Non-pigmented ciliary epithelial cell (primary cell): ENCODE measurements at regions not wholly inside any gene's neighbourhood (a gene's known extent, or its start where the extent isn't known, plus 50 kb on each side); places are given as distances from the start of the nearest gene placed in this dataset.
"Not testable (repeated sequence)": the region's sequence is repeated elsewhere in the genome, so short reads cannot be mapped to it uniquely, and the experiment has no call there.

Source experiments
- DNase-seq: peaks from one replicate; pipeline ENCODE4 v3.0.0-alpha.2; 2010; ENCODE audit warnings: low read depth

DNA sequence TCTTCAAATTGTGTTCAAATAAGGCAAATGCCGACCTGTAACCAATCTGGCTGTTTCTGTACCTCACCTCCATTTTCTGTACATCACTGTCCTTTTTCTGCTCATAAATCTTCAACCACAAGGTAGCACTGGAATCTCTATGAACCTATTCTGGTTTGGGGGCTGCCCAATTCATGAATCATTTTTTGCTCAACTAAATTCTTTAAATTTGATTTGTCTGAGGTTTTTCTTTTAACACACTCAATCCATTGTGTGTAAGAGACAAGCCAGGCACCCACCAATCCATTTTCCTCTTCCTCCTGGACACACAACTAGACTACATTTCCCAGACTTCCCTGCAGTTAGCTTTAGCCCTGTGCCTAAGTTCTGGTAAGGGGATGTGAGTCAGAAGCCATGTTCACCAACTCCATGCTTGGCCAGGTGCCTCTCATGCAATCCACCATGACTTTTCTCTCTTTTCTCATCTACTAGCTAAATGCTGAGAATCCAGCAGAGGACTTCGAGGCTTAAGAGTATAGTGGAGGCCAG, 193.2 kb upstream of the KLF3 start:
- DNase-seq = no peak

DNA sequence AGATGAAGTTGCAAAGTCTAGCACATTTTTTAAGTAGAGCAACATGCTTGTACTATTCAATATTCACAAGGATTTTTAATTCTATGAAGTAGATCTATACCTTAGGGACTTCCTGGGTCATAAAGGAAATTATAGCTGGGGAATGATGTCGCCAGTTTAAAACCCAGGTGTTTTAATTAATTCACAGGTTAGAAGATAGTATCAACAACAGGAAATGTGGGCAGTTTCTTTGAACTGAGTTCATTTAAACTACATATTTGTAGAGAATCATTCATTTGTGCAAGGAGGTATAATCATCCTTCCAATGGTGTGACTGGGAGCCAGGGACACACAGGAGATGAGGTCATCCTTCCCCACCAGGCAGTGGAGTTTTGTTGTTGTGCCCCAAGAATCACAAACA, 181.3 kb upstream of the KLF3 start:
- no peak for DNase-seq

- DNase-seq = not testable (repeated sequence)
Measured at GRCh38 chr4:38483628-38484027, 180.4 kb upstream of the KLF3 start.

- no peak for DNase-seq
Measured at GRCh38 chr4:38489011-38489861, 174.8 kb upstream of the KLF3 start.

- no peak for DNase-seq
Measured at GRCh38 chr4:38489924-38490639, 173.9 kb upstream of the KLF3 start.

GRCh38 chr4:38490753-38491446, 173.1 kb upstream of the KLF3 start:
- no peak for DNase-seq

- DNase-seq = no peak
Measured at GRCh38 chr4:38491854-38492478, 172.0 kb upstream of the KLF3 start.

GRCh38 chr4:38493066-38493465, 170.9 kb upstream of the KLF3 start:
- no peak for DNase-seq

- DNase-seq = no peak
Measured at GRCh38 chr4:38495446-38495845, 168.6 kb upstream of the KLF3 start.

- DNase-seq = no peak
Measured at GRCh38 chr4:38497121-38497520, 166.9 kb upstream of the KLF3 start.

GRCh38 chr4:38499101-38499500, 164.9 kb upstream of the KLF3 start:
- no peak for DNase-seq

DNA sequence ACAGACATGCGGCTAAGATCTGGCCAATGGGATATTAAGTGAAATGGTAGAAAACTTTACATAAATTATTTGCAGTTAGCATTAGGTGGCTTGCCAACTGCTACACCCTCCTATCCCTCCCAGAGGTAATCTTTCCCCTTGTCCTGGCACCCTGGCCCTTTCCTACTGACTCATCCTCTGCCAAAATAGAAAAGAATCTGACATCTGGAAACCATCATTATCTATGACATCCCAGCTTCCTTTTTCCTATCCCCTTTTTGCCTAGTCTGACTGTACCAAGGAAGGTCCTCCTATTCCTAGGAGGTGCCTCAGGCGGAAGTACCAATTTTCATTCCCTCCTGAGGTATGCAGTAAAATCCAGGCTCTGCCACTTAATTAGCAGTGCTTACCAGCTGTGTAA, 163.6 kb upstream of the KLF3 start:
- no peak for DNase-seq

DNA sequence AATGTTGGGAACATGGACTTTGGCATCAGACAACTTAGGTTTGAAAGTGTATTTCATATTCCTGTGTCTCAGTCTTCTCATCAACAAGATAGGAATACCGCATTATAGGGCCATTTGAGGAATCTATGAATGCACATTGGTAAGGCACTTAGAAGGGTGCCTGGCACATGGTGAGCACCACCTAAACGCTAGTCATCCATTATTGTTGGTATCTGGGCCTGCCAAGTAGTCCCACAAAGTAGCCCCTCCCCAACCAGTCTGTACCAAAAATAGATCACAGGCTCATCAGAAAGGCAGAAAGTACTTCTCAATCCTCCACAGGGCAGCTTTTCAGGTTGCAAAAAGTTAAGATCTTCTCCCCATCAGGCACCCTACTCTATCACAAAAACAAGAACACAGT, 162.3 kb upstream of the KLF3 start:
- DNase-seq = no peak

DNA sequence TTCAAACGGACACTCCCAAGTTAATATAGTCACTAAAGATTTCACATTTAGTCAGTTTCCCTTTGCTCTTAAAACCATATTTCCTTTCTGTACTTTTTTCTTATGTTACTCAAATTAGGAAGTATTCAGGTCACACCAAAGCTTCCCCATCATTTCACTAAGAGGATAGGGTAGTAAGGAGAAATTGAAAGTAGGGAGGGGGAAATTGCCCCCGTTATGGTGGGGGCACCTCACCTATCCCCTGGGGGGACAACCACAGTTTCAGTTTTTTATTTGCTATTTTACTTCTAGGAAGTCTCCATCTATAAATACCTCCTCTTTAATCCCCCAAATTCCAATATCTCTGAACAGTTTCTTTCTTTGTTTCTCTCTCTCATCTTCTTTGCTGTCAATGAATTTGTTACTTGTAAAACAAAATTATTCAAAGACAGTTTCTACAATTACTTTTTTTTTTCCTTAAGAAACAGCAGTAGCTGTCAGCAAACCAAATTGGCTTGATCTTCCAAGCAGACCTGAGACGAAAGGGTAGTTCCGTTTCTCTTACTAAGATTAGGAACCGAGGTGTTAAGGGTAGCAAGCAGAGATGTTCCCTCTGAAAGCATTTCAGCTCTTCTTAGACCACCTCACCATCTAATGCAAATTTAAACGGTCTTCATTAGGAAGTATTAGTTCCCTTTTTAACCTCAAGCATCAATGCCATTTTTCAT, 160.2 kb upstream of the KLF3 start:
- no peak for DNase-seq

DNA sequence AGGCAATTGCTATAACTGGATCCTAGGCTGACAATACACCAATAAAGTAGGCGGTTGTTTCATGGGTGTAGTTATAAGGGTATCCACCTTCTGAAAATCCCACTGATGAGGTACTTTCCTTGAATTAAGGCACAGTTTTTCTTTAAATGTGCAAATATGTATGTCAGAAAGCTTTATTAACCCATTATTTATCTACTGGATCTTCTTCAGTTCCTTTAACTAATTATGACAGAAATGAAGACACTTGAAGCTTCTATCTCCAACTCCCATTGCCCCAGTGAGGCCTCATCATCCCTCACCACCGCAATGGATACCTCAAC, 159.6 kb upstream of the KLF3 start:
- DNase-seq = no peak

DNA sequence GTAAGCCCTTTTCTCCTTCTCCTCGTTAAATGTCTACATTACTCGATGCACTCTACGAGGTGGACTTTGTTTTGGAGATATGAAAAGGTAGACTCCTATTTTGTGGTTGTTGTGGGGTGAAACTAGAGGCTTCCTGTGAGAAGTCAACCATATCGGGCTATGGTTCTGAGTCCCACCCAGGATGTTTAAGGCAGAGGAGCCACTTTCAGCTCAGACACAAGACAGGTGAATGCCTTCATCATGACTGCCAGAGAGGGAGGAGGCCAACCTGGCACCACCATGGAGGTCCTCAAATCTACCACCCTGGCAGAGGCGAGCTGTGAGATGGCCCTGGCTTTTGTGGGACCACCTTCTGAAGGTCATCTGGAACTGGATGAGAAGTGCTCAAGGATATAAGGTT, 154.4 kb upstream of the KLF3 start:
- DNase-seq = no peak

DNA sequence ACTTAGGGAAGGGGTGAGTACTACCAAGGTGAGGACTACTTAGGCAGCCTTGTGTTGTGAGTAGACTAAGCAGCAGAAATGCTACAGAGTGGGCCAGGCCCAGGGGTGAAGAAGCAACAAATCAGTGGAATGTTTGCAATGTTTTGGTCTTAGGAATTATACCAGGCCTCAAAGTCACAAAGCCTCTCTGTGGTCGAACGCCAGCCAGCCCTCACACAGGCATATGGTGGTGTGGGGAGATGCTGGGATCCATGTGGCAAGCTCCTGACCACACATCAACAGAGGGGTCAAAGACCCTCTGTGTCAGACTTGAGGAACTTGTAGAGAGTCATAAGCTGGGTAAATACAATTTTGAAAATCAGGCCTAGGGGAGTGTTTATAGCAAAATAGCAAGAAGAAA, 153.8 kb upstream of the KLF3 start:
- DNase-seq = no peak

DNA sequence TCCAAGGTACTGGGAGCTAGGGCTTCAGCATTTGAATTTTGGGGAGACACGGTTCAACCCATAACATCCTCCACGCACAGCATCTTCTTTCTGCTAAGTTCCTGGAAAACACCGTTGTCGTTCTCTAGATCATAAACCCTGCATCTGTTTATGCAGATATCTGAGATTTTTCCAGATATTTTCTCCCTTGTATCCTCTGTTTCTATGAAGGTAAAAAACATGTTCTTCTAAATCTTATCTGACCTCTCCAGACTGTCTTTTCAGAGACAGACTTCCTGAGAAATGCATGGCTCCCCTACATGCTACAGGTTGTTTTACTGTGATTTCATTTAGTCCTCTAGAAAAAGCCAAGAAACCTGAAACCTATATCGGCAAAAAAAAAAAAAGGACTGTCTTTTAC, 152.3 kb upstream of the KLF3 start:
- no peak for DNase-seq

GRCh38 chr4:38512840-38513239, 151.2 kb upstream of the KLF3 start:
- no peak for DNase-seq

GRCh38 chr4:38514465-38515146, 149.4 kb upstream of the KLF3 start:
- no peak for DNase-seq

GRCh38 chr4:38516190-38516589, 147.8 kb upstream of the KLF3 start:
- DNase-seq = no peak
